ENCODE measurements at regions not wholly inside any gene's neighbourhood (a gene's known extent, or its start where the extent isn't known, plus 50 kb on each side); places are given as distances from the start of the nearest gene placed in this dataset.

DNA sequence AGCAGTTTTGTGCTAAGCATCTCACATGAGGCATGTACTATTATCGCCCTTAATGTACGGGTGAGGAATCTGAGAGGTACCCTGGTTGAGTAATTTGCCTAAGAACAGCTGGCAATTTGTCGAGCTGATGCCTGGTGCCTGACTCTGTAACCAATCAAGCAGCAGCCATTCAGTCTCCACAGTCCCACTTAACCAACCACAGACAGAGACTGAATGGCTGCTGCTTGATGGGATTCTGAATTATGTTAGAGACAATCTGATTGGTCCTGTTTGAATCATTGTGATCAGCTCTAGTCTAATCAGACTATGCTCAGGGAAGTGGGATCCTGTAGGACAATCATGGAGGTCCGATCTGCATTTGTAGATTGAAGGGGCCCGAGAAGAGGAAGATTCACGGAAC lies 447.0 kb downstream of the SHISA9 start:
- no peak for TF ChIP-seq POLR2A (IDR thresholded peaks at IDR 0.05; ENCODE audit: low read depth, low read length)
- TF ChIP-seq POLR2AphosphoS5 (IDR thresholded peaks at IDR 0.05; ENCODE audit: low read depth, low read length), result no peak
